ENCODE measurements at regions not wholly inside any gene's neighbourhood (a gene's known extent, or its start where the extent isn't known, plus 50 kb on each side); places are given as distances from the start of the nearest gene placed in this dataset.
"Not testable (repeated sequence)": the region's sequence is repeated elsewhere in the genome, so short reads cannot be mapped to it uniquely, and the experiment has no call there.

DNA sequence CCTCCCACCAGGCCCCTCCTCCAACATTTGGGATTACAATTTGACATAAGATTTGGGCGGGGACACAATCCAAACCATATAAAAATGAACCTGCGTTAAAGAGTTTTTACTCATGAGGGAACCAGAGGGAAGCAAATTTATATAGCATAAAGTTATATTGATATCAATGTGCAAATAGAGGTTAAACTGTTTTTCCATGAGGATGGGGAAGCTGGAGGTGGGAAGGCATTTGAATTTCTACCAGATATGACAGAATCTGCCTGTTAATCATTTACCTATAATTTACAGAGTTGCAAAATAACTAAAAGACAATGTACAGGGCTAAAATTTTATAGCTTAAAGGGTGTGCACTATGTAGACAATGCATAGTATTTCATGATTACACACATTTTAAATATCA lies 322.0 kb upstream of the FKBP1C start:
- no peak for DNase-seq

DNA sequence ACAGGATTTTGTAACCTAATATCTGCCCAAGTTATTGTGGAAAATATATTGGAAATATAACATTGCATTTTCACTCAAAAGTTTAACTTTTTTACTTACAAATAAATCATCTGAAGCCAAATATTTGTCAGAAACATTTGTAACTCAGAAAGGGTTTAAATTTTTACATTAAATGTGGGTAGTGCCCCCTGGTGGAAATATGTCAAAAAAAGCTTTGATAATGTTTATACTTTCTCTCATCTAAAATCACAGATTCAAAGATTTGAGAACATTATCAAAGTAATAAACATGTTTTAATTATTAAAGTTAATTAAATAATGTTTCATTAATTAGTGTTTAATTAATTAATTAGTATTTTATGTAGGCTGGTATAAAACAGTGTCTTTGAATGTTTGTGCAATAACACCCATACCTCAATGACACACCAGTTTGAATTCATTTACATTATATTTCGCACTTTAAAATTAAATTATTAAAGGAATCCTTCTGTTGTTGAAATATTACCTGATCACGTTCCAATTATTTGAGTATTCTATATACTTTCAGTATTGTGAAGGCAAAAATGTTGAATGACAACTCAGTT lies 320.1 kb upstream of the FKBP1C start:
- no peak for DNase-seq

DNA sequence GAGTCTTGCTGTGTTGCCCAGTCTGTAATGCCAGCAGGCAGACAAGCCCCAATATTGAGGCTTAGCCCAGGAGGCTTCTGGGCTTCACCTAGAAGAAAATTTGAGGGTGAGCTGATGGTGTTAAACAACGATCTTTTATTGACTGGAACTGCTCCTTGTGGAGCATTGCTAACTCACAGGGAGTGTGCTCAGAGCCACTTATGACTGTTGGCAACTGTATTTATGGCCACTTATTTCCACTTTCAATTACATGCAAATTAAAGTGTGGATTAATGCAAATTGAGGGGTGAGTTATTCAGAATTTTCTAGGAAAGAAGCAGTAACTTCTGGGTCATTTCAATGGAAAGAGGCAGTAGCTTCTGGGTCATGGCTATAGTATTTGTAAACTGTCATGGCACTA lies 317.2 kb upstream of the FKBP1C start:
- DNase-seq: no peak

DNA sequence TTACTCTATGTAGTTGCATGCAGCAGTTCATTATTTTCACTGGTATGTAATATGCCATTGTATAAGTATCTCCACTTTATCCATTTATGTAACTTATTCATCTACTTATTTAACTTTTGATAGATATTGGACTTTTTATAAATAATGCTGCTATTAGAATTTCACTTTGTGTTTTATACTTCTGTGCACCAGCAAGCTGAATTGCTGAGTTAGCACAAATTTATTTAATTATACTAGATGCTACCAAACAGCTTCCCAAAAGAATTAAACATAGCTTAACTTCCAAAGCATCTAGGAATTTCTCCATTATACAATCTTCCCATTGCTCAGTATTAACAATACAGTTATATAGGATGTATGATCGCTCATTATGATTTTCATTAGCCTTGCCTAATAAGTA lies 308.0 kb upstream of the FKBP1C start:
- DNase-seq: no peak

DNA sequence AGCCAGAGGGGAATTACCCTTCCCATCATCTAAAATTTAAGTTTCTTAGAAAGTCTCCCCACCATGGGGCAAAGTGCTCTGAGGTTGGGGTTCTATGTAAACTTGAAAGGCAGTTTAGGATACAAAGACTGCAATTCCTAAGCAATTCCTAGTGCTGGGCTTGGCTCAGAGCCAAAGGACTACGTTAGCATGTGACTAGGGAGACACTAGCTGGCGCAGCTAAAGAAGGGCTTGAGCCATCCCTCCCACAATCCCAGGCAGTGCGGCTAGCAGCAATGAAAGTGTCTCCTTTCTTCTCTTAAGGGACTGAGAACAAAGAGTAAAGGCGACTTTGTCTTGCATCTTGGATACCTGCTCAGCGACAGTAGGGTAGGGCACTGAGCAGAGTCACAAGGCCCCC lies 306.6 kb upstream of the FKBP1C start:
- DNase-seq: no peak

DNA sequence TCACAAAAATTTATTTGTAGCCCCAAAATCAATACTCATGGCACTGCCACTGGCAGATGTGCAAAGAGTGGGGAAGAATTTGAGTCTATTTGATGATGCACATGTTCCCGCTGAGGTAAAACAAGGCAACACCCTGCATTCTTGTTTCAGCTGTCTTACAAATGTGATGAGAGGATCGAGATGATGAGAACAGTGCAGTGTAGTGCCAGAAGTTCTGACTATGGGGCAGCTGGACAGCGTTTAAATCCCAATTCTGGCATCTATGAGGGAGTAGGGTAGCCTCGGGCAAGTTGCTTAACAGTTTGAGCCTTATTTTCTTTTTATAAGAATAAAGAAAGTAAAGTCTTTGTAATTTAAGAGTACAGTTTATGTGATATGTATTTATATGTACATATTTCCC lies 296.7 kb upstream of the FKBP1C start:
- no peak for DNase-seq

DNA sequence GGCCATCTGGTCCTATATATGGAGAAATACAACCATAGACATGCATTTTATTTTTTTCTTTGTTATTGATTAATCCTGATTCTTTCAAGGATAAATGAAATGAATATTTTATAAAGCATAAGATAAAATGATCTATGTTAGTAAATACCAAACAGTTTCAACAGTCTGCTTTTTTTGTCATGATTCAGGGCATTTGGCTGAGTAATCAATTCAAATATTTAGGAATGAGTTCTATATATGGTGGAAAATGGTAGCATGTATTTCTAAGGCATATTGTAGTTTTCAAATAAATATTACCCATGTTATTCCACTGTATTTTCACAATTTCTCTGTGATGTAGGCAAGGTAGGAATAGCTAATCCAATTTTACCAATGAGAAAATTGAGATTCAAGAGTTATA lies 287.5 kb upstream of the FKBP1C start:
- no peak for DNase-seq

DNA sequence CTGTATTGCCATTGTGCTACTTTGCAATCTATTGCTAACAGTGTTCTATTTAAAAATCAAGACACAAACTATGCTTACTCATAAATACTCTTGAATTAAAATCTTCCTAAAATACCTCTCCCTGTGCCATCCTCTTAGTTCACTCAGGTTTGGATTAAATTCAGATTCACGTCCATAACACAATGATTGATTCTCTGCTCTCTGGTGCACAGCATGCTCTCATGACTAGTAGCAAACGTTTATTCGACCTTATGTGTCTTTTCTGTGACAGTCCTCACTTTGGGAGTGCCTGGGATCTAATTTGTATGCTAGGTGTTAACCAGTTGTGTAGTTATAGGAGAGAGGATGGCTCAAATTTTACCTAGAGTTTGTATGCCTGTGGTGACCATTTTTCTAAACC lies 270.4 kb upstream of the FKBP1C start:
- DNase-seq: no peak

DNA sequence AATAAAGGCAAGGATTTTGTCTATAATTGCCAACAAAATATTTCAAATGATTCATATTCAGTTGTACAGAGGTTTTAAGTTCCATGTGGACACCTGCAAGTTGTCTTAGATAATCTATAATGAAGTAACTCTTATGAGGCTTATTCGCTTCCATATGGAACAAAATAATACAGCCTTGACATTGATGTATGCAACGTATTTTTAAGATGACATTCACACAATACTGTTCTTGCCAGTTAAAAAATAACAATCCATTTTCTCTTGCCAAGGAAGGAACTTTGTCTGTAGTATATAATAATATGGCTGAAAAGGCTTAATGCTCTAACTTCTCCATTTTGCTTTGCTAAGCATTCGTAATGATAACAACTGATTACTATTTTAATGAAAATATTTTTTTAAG lies 269.3 kb upstream of the FKBP1C start:
- DNase-seq: no peak

DNA sequence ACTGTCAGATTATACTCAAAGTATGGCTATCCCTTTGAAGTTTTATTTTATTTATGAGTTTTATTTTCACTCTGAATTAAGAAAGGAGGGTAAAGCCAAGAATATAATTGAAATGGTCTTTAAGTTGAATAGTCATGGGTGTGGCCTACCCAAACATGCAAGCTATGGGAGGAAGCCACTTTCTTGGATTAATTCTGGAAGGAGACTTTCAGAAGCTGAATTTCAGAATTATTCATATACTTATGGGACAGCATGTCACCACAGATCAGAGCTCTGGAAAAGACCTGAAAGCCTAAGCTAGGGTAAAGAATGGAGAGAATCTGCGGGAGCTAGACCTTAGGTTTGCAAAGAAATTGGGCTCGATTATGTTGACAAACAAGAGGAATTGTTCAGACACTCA lies 242.4 kb upstream of the FKBP1C start:
- DNase-seq: no peak

DNA sequence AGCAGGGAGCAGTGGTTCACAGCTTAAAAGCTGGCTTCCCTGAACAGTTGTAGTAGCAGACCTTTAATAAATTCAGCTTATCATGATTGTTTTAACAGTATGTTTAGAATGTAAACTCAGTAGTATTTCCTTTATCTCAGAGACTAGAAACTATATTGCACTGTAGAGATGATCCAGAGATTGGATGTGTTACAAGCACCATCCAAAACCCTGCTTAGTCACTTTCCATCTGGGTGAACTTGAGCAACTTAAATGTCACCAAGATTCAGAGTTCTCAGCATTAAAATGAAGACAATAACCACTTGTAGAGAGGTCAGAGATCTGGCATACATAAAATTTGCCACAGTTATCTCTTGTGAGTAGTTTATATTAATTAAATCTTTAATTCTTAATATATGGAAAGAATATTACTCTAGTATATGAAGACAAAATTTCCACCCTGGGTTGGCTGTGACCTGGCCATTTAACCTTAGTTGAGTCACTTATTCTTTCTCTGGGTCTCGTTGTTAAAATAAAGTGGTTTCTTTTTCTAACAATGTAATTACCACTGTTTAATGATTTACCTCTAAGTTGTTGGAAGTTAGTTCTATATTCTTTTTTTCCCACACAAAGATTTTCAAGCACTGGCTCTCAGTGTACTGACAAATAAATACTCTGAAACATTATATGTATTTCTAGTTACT lies 239.2 kb upstream of the FKBP1C start:
- DNase-seq: no peak

DNA sequence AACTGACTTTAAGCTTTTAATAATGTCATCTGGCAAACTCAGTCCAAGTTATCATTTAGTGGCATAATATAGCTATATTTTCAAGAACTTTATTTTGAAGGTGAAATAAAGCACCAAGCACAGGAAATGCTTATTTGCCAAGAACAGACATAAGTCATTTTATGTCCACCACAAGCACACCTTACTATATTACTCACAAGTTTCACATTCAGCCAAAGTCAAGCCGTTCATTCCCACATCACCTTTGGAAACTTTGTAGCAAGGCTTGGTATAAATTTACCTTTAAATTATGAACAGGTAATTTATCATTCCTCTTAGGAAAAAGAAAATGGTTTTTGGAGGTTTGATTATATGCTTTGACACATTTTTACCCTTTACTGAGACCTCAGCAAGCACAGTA lies 236.8 kb upstream of the FKBP1C start:
- no peak for DNase-seq

DNA sequence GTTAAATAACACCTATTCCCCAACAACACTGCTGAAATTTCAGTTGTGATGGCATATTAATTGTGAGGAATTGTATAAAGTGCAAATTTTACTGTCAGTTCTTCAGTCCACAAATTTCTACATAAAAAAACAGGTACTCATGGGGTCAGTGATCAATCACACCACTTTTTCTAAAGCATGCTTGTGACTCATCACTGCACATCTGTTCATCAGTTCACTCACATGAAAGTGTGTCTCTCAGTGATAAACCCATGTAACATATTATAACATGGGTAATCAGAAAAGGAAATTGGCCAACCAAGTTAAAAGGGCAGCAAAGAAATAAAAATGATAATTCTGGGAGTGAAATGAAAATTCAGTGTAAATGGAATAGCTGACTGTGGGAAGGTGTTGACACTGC lies 234.7 kb upstream of the FKBP1C start:
- no peak for DNase-seq

DNA sequence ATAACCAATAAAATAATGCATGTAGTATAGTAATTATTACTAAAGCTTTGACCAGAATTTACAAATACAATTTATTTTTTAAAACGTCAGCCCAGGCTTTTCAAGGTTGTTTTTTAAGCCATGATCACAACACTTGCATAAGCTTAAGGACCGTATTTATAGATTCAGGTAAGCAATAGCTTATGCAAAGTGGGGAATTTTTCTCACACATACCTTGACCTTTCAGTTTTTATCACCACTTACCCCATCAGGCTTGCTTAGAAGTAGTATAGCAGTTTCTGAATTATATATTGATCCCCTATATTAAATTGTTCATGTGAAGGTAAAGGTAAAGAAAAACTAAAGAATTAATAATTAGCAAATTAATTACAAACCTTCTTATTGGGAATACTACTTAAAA lies 232.3 kb upstream of the FKBP1C start:
- no peak for DNase-seq

DNA sequence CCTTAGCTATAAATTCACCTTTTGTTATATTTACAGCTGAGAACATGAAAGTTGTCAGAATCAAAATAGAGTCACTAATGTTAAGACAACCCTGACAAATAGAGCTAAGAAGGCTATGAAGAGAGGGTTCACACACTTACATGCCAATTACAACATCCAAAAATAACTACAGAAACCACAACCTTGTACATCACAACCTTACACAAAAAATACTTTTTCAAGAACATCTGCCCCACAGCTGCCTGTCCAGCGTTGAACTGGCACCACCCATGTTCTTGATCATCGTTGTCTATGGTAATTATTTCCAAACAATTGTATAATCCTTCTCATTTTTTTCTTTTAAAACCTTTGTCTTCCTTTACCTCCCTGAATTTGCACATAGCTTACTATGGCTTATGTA lies 231.2 kb upstream of the FKBP1C start:
- no peak for DNase-seq

DNA sequence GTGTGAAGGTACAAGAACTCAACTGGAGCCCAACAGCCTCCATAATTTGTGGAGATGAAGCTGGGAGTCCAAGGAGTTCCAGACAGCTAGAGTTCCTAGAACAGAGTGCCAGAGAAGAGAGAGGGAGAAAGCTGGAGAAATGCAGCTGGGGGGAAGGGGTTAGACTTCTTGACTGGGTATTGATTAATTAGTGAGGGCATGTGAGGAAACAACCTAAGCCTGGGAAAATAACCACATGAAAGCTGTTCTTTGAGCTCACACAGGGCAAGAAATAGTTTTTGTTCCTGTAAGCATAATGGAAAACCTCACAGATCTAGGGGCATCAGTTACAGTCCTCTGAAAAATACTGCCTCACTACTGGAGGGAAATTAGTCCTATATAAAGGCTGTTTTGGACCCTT lies 230.5 kb upstream of the FKBP1C start:
- DNase-seq: no peak

DNA sequence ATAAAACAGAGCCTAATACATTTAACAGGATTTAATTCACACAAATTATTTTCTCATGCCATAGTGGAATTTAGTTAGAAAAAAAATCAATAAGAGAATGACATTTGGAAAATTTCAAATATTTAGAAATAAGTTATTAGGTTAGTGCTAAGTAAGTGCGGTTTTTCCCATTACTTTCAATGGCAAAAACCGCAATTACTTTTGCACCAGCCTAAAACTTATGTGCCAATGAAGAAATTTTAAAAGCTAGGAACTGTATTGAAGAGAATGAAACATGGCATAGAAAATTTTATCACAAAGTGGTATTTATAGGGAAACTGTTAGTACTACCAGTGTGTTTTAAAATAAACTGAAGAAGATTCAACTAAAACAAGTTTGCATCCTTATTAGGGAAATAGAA lies 228.3 kb upstream of the FKBP1C start:
- no peak for DNase-seq

DNA sequence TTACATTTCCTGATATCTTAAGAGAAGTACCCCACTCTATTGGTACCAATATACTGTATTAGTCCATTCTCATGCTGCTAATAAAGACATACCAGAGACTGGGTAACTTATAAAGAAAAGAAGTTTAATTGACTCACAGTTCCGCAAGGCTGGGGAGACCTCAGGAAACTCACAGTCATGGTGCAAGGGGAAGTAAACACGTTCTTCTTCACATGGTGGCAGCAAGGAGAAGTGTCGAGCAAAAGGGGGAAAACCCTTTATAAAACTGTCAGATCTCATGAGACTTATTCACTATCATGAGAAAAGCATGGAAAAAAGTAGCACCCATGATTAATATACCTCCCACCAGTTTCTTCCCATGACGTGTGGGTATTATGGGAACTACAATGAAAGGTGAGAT lies 219.6 kb upstream of the FKBP1C start:
- DNase-seq: not testable (repeated sequence)

DNA sequence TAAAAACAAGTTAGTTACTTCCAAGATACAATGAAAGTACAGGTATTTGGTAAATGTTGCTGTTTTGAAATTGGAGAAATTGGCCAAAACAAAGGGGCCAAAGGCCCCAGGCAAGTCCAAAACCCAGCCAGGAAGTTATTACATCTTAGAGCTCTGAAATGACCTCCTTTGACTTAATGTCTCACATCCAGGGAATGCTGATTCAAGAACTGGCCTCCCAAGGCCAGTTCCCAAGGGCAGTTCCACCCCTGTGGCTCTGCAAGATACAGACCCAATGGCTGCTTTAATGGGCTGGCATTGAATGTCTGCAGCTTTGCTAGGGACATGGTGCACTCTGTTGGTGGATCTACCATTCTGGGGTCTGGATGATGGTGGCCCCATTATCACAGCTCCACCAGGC lies 217.3 kb upstream of the FKBP1C start:
- no peak for DNase-seq

DNA sequence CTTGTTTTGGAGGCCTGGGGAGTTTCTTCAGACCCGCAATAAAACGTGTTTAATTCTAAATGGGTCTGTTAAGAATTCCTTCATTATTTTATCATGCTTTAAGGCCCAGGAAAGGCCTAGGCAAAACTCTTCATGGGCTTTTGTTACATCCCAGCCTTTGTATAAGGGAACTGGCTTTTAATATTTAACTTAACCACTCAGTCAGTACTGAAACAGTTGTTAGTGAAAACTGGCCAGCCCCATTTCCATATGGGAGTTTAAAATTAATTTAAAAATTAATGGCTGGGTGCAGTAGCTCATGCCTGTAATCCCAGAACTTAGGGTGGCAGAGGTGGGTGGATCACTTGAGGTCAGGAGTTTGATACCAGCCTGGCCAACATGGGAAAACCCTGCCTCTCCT lies 213.2 kb upstream of the FKBP1C start:
- DNase-seq: no peak

DNA sequence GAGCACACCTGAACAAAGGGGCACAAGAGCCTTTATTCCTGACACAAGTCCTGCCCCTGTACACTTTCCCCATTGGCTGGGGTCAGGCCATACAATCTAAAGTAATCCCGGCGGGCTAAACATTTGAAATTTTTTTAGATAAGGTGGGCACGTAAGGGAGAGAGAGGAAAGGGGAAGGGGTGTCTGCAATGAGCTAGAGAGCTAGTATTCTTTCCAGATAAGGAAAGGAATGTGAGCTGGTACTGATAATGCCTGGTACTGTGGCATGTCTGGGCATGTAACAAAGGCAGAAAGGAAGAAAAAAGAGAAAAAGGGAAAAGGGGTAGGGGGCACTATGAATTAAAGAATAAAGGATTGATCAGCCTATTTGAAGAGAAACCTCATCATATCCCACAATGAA lies 212.0 kb upstream of the FKBP1C start:
- not testable (repeated sequence) for DNase-seq

DNA sequence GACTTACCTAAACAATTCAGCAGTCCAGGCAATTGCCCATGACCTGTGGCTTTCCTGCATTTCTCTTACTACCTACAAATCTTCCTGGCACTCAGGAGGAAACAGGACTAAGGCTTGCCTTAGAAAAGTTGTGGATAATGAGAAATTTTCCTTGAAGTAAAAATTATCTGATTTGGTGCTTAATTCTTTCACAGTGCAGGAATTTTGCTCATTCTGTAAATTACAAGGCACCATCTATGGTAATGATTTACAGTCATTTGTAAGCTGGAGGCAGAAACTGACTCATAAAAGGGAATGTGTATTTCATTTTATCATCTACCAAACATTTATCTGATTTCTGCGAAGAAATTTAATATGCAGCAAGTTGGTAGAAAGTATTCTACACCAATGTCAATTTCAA lies 211.5 kb upstream of the FKBP1C start:
- peak; percentile 27 for DNase-seq

DNA sequence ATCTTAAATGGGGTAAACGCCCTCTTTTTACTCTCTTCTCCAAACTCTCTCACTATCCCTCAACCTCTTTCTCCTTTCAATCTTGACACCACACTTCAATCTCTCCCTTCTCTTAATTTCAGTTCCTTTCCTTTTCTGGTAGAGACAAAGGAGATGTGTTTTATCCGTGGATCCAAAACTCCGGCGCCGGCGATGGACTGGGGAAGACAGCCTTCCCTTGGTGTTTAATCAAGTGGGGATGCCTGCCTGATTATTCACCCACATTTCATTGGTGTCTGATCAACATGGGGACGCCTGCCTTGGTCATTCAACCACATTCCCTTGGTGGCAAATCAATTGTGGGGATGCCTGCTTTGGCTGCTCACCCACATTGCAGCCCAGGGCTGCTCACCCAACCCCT lies 205.3 kb upstream of the FKBP1C start:
- not testable (repeated sequence) for DNase-seq

DNA sequence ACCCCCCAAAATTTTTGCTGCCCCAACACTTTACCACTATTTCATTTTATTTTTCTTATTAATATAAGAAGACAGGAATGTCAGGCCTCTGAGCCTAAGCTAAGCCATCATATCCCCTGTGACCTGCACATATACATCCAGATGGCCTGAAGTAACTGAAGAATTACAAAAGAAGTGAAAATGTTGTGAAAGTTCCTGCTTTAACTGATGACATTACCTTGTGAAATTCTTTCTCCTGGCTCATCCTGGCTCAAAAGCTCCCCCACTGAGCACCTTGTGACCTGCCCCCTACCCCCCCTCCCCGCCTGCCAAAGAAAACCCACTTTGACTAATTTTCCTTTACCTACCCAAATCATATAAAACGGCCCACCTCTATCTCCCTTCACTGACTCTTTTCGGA lies 200.3 kb upstream of the FKBP1C start:
- not testable (repeated sequence) for DNase-seq

DNA sequence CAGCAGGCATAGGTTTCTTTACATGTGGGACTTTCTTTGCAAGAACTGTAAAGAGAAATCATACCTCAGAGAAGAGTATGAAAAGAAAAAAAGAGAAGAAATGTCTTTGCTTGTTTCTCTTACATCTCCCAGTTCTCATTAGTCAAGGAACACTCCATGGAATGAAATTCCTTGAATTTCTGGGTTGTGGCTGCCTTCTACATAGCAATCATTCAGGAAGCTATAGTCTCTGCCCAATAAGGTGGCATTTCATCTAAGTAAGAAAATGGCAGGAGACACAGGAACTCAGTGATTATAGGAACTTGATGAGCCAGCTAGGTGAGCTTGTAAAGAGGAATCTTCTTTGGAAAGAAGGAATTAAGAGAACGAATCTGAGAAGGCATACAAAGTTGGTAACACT lies 197.0 kb upstream of the FKBP1C start:
- DNase-seq: no peak

All from fibroblast of skin of abdomen (primary cell).